ENCODE measurements at regions not wholly inside any gene's neighbourhood (a gene's known extent, or its start where the extent isn't known, plus 50 kb on each side); places are given as distances from the start of the nearest gene placed in this dataset.
A peak's percentile ranks its signal among the peaks of the same experiment; 100 is the strongest.

GRCh38 chr20:48100483-48100882 lies 315.2 kb upstream of the SULF2 start:
- DNase-seq, result no peak

GRCh38 chr20:48098866-48099265 lies 313.6 kb upstream of the SULF2 start:
- DNase-seq, result no peak

- DNase-seq, result no peak
Measured at GRCh38 chr20:48098099-48098498, 312.8 kb upstream of the SULF2 start.

DNA sequence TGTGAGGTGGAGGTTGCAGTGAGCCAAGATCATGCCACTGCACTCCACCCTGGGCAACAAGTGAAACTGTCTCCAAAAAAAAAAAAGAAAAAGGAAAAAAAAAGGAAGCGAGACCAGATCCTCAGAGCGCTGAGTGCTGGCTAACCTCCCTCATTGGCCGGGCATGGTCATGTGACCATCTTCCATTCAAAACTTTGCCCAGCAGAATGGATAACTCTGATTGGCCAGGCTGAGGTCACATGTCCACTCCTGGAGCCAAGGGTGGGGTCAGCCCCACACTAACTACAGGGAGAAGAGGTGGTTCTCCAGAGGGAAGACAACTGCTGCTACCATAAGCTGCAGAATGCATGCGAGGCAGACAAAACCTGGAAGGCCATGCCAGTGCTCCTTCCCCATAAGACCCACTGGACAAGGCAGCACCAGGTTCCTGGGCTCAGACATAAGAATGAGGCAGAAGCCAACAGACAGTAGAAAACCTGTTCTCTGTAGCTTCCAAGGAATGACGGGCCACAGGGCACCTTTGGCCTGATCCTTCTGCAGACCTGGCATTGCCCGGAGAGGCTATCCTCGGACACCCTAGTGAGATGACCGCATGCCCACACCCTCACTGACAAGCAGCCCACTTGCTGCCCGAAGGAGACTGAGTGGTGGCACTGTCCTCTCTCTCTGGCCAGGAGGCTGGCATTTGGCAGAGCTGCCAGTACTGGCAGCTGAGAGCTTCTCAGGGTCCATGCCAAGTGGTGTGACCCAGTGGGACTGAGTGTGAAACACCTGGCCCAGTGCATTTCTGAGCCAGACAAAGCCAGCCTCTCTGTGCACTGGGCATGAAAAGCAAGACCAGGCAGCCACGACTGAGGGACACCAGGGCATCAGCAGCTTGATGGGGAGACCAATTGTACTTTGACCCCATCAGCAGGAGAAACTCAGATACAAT lies 311.9 kb upstream of the SULF2 start:
- no peak for DNase-seq

GRCh38 chr20:48096212-48096875 lies 311.1 kb upstream of the SULF2 start:
- DNase-seq, result no peak

DNA sequence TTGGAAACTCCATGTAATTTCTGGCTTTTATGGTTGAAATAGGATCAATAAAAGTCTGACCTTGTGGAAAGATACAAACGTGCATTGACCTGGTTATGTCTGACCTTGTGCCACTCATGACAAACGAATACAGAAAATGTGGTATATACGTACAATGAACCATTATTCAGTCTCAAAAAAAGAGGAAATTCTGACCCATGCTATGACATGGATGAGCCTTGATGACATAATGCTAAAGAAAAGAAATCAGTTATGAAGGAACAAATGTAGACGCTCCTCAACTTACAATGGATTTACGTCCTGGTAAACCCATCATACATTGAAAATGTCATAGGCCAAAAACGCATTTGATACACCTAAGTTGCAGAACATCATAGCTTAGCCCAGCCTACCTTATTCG lies 309.7 kb upstream of the SULF2 start:
- no peak for DNase-seq

GRCh38 chr20:48094196-48094749 lies 309.0 kb upstream of the SULF2 start:
- no peak for DNase-seq

DNA sequence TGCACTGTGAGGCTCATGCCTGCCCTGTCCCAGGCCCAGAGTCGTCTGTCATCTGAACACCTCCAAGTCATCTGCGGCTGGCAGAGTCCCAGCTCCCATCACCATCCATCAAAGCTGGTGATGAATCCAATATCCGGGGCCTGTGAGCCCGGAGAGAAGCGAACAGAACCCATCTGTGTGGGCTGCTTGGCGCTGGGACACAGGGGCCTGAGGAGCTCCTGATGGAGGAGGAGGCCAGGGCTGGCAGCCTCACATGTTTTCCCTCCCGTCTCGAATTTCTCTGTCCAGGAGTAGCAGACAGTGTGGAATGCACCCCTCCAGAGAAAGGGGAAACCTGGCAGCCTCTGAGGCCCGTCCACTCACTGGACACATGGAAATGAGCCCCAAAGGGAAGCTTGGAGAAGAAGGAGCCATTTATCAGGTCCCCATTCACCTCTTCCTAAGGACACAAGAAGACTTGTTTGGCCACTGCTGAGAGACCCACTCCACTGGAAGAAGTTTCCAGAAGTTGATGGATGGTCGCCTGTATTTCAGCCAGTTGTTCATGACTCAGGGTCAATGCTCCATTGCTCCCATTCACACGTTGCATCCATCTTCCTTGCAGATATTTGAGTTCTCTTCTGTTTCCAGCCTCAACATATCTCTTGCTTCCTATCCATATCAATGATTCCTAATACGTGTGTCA lies 307.5 kb upstream of the SULF2 start:
- no peak for DNase-seq

GRCh38 chr20:48090784-48091183 lies 305.5 kb upstream of the SULF2 start:
- no peak for DNase-seq

- DNase-seq, result no peak
Measured at GRCh38 chr20:48090314-48090713, 305.0 kb upstream of the SULF2 start.

DNA sequence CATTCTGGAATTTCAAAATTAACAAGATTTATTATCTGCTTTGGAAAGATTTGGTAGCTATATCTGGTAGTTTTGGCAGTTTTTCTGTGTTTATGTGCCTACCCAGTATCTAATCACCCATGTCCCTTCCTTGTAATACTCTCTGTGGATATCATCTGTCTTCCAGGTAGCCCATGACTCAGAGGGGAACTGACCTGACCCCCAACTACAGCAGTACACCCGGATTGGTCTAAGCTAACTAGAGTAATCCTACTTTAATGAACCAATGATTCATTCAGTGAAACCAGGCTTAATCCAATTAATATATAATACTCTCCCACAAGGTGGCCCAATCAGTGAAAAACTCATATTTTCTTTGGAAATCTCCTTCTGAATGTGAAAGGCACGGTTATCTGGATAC lies 295.3 kb upstream of the SULF2 start:
- DNase-seq, result no peak

GRCh38 chr20:48079028-48079427 lies 293.7 kb upstream of the SULF2 start:
- no peak for DNase-seq

DNA sequence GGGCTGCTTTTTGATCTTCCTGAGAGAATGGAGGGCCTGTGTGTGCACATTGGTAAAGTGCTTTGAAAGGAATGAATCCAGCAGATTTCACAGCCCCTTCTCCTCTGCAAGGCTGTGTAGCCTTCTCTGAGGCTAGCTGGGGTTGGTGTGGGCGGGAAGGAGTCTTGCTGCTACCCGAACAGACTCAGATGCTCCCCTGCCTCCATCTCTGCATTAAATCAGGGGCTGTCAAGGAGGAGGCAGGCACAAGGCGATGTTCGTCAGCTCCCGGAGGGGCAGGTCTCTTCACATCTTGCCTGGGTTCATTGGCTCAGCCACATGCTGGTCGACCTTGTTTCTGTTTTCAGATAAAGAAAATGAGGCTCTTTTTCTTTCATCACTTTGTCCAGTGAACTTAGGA lies 291.5 kb upstream of the SULF2 start:
- no peak for DNase-seq

- no peak for DNase-seq
Measured at GRCh38 chr20:48076247-48076646, 291.0 kb upstream of the SULF2 start.

GRCh38 chr20:48075591-48076174 lies 290.4 kb upstream of the SULF2 start:
- DNase-seq, result no peak

DNA sequence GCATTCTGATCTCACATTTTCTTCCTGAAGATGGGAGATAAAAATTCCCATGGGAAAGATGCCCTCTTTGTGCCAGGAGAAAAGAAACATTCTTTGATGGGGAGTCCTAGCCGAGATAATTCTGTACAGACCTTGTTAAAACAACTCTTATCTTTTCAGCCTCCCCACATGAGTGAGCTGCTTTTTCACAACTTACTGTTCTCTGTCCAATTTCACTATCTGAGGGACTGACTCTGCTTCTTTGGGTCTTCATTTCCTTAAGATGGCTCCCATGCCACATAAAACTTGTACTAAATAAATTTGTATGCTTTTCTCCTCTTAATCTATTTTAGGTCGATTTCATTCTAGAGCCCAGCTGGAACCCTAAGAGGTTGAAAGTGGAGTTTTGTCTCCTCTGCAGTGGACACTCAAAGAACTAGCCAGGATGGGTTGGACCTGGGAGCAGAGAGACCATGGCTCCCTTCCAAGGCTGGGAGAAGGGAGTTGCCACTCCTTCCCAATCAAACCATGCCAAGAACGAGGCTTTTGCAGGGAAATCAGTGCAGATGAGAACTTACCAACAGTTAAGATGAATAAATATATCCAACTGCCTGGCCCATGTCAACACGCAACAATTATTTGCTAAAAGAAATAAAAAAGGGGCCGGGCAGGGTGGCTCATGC lies 285.8 kb upstream of the SULF2 start:
- no peak for DNase-seq

DNA sequence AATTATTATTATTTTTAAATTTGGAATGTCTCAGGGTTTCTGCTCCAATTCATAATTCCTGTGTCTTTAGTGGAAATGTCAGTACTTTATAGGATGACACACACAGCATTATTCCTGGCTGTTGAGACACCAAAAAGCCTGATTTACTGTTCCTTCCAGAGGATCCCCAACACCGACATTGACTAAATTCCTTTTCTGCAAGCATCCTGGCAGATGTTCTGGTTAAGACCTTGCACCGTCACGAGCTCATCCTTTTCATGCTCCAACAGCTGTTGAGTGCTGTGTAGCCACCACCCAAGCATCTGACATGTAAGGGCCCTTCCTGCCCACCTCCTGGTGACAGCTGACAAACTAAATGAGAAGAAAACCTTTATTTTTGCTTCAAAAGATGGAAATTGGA lies 284.3 kb upstream of the SULF2 start:
- DNase-seq, result no peak

DNA sequence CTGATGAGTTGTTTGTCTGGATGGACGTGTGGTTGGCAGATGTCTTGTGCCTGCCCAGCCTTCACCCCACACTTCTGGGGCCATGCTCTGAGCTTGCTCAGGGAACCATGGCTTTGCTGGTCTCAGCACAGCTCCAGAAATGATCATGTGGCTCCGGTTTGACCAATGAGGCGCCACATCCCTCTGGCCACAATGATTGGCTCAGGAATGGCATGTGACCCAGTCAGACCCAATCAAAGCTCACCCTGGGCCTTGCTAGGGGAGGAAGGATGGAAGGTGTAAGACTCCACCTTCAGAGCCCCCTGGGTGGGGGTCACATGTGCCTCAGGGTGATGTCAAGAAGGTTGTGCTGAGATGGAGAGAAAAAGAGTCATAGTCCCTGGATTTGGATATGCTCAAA lies 281.6 kb upstream of the SULF2 start:
- no peak for DNase-seq

DNA sequence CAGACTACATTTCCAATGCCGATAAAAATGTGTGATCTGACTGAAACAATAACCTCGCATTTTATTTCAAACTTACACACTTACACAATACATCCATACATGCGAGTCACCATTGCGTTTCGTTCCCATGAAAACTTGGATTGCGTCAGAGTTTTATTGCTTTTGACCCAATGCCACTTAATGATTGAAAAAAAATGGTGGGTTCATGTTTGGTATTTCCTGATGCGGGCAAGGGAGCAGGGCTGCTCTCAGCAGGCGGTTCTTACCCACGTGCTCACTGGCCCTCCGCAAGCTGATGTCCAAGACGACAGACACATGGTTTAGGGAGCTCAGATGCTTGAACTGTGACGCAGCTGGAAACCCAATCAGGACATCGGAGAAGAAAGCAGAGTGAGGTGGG lies 281.0 kb upstream of the SULF2 start:
- no peak for DNase-seq

DNA sequence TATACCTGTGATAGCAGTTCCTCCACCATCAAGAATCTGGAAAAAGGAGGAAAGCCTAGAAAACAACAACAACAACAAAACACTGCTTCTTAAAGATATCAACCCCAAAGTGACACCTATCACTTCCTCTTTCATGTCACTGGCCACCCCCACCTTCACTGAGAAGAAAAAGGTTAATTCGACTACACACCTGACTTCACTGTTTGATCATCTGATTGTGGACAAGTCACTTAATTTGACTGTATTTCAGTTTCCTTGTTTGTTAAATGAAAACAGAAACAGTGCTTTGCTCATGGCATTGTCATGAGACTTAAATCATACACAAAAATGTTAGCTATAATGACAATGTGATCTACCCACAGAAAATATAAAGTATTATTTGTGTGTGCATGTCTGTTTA lies 280.6 kb upstream of the SULF2 start:
- peak in 1 of 2 donors; percentile 2 for DNase-seq

DNA sequence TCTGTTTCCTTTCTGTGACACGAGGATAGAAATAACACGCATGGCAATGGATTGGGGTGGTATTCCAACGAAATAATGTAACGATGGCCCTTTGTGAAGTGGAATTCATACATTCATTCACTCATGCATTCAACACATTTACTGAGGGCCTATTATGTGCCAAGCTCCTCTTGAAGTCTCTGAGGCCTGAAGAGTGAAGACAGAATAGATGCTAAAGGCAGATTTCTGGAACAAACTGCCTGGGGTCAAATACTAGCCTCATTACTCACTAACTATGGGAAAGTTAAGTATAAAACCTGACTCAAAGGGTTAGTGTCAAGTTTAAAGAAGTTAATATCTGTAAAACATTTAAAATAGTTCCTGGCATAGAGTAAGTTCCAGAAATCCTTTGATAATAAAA lies 279.6 kb upstream of the SULF2 start:
- DNase-seq, result no peak

Measured in inflammatory macrophage treated with lipopolysaccharide for 1 hour (primary cell).